Ascending aorta (tissue), 2 donors: ENCODE measurements at regions not wholly inside any gene's neighbourhood (a gene's known extent, or its start where the extent isn't known, plus 50 kb on each side); places are given as distances from the start of the nearest gene placed in this dataset.

Experiments used
- DNase-seq, 2 donors: peaks; one replicate each; pipeline ENCODE4 v3.0.0-alpha.2; 2019; ENCODE audit warnings: low spot score in 2 of 2
- H3K27ac ChIP-seq, 2 donors: fragments of 200-600 bp; sonication (generic); one replicate each; pipeline ENCODE4 v1.5.1; 2016 to 2017; ENCODE audit warnings: mild to moderate bottlenecking in 1 of 2
- H3K27me3 ChIP-seq: fragments of 200-600 bp; sonication (generic); one replicate; pipeline ENCODE4 v1.5.1; 2017
- H3K36me3 ChIP-seq, 2 donors: fragments of 200-600 bp; sonication (generic); one replicate each; pipeline ENCODE4 v1.5.1; 2016
- H3K4me1 ChIP-seq, 2 donors: fragments of 200-600 bp; sonication (generic); one replicate each; pipeline ENCODE4 v1.5.1; 2016 to 2017; ENCODE audit warnings: mild to moderate bottlenecking in 1 of 2
- H3K4me3 ChIP-seq, 2 donors: fragments of 200-600 bp; sonication (generic); one replicate each; pipeline ENCODE4 v1.5.1; 2016 to 2017; ENCODE audit warnings: mild to moderate bottlenecking in 1 of 2
- H3K9me3 ChIP-seq, 2 donors: fragments of 200-600 bp; sonication (generic); one replicate each; pipeline ENCODE4 v1.5.1; 2016
- intact Hi-C: fragments of 100-400 bp; cut with DNase I; formaldehyde crosslinking; loops from one replicate; pipeline ENCODE4 v1.15.1; 2023
- TF ChIP-seq, protein P1 (sequence below), 3 experiments: fragments of 200-600 bp in 2 of 3; fragments of 450-650 bp in 1 of 3; sonication (generic) in 2 of 3; IDR thresholded peaks; one replicate each; pipeline ENCODE4 v1.5.1; 2016 to 2019; ENCODE audit warnings: antibody characterized with exemption in 3 of 3, mild to moderate bottlenecking in 1 of 3, moderate library complexity in 1 of 3

GRCh38 chr6:1178590-1178989 is 133.3 kb upstream of the FOXQ1 start:
- intact Hi-C loops = no loop called here
- Histone ChIP-seq H3K9me3 (no peaks in the 10 kb centered on the region), H3K36me3 (no peaks in the 10 kb centered on the region), H3K4me1 (no peaks in the 10 kb centered on the region), H3K27ac (no peak overlapping the region), H3K27me3 (no peaks in the 10 kb centered on the region), H3K4me3 (no peak overlapping the region)
- TF ChIP-seq, protein P1, sequence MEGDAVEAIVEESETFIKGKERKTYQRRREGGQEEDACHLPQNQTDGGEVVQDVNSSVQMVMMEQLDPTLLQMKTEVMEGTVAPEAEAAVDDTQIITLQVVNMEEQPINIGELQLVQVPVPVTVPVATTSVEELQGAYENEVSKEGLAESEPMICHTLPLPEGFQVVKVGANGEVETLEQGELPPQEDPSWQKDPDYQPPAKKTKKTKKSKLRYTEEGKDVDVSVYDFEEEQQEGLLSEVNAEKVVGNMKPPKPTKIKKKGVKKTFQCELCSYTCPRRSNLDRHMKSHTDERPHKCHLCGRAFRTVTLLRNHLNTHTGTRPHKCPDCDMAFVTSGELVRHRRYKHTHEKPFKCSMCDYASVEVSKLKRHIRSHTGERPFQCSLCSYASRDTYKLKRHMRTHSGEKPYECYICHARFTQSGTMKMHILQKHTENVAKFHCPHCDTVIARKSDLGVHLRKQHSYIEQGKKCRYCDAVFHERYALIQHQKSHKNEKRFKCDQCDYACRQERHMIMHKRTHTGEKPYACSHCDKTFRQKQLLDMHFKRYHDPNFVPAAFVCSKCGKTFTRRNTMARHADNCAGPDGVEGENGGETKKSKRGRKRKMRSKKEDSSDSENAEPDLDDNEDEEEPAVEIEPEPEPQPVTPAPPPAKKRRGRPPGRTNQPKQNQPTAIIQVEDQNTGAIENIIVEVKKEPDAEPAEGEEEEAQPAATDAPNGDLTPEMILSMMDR (IDR thresholded peaks at IDR 0.05) = no peak
- no peak for DNase-seq

DNA sequence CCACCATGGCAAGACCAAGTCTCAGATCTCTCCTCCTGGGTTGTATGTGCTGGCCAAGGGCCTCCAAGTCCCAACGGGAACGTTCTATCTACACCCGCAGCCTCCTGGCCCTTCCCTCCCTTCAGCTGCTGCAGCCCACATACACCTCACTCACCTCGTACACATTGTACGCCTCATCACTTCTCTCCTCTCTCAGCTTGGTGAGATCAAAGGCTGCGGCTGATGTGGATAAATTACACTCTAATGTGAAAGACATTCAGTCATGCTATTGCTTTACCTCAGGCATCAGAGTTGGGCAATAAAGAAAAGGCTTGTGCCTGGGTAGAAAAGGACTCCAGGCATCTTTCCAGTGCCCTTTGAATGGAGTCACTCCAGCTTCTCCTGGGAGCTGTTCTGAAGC is 135.3 kb upstream of the FOXQ1 start:
- TF ChIP-seq, protein P1 (IDR thresholded peaks at IDR 0.05) = no peak
- no peak overlapping the region for H3K4me3 ChIP-seq
- H3K9me3 ChIP-seq = no peaks in the 10 kb centered on the region
- intact Hi-C loops = no loop called here
- no peaks in the 10 kb centered on the region for H3K36me3 ChIP-seq
- H3K27me3 ChIP-seq = no peaks in the 10 kb centered on the region
- DNase-seq = no peak
- no peaks in the 10 kb centered on the region for H3K4me1 ChIP-seq
- no peak overlapping the region for H3K27ac ChIP-seq

- intact Hi-C loops = no loop called here
- Histone ChIP-seq H3K4me3 (no peak overlapping the region), H3K4me1 (no peaks in the 10 kb centered on the region)
Measured at GRCh38 chr6:1175877-1176276, 136.0 kb upstream of the FOXQ1 start.

DNA sequence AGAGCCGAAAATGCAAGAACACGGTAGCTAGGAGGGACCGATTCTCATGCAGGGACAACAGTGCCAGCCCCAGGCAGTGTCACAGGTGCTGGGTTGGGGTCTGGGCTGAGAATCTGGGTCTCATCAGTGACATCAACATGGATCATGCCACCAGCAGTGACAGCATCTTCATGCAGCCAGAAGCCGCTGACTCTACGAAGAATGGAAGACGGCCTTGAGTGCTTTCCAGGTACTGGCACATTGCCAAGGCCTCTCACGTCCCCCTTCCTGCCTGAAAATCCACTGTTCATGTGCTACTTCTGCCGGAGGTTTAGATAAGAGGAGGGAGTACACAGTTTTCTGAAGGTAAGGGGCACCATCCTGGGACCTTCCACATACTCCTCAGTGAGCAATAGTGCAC is 141.1 kb upstream of the FOXQ1 start:
- no peaks in the 10 kb centered on the region for H3K4me1 ChIP-seq
- no peaks in the 10 kb centered on the region for H3K9me3 ChIP-seq
- H3K36me3 ChIP-seq = no peaks in the 10 kb centered on the region
- H3K27ac ChIP-seq = no peak overlapping the region
- intact Hi-C loops = no loop called here
- no peaks in the 10 kb centered on the region for H3K27me3 ChIP-seq
- H3K4me3 ChIP-seq = no peak overlapping the region
- TF ChIP-seq, protein P1 (IDR thresholded peaks at IDR 0.05) = no peak
- DNase-seq = no peak

More at GRCh38 chr6:1175877-1176276, 136.0 kb upstream of the FOXQ1 start:
- Histone ChIP-seq H3K36me3 (no peaks in the 10 kb centered on the region), H3K27ac (no peak overlapping the region), H3K27me3 (no peaks in the 10 kb centered on the region), H3K9me3 (no peaks in the 10 kb centered on the region)
- no peak for DNase-seq
- TF ChIP-seq, protein P1 (IDR thresholded peaks at IDR 0.05) = no peak

- Histone ChIP-seq H3K36me3 (no peaks in the 10 kb centered on the region), H3K27me3 (no peaks in the 10 kb centered on the region), H3K9me3 (no peaks in the 10 kb centered on the region), H3K4me3 (no peak overlapping the region), H3K4me1 (no peaks in the 10 kb centered on the region), H3K27ac (no peak overlapping the region)
- intact Hi-C loops = no loop called here
- TF ChIP-seq, protein P1 (IDR thresholded peaks at IDR 0.05) = no peak
- no peak for DNase-seq
Measured at GRCh38 chr6:1164600-1164999, 147.3 kb upstream of the FOXQ1 start.

DNA sequence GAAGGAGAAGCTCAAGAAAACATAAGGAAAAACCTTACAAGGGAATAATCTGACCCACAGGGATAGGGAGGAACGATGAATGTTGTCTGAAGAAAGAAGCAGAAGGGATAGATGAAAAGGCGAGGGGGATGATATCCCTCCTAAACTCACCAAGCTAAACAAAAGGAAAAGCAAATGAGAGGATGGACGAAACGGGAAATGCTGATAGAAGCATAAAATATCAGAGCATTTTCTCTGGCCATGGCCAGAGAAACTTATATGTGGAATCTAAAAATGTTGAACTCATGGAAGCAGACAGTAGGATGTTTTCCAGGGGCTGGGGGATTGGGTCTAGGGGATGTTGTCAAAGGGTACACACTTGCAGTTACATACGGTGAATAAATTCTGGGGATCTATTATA is 148.4 kb upstream of the FOXQ1 start:
- Histone ChIP-seq H3K36me3 (no peaks in the 10 kb centered on the region), H3K4me3 (no peak overlapping the region), H3K27ac (no peak overlapping the region), H3K9me3 (no peaks in the 10 kb centered on the region), H3K4me1 (no peaks in the 10 kb centered on the region), H3K27me3 (no peaks in the 10 kb centered on the region)
- DNase-seq = no peak
- TF ChIP-seq, protein P1 (IDR thresholded peaks at IDR 0.05) = no peak
- intact Hi-C loops = no loop called here
